NT2/D1 (cell line): ENCODE measurements at regions not wholly inside any gene's neighbourhood (a gene's known extent, or its start where the extent isn't known, plus 50 kb on each side); places are given as distances from the start of the nearest gene placed in this dataset.

Experiments
- SUZ12 ChIP-seq: IDR thresholded peaks from 2 replicates; pipeline ENCODE4 v1.6.1; 2011; ENCODE audit not compliant: insufficient read length, insufficient read depth; ENCODE audit errors: extremely low read depth
- YY1 ChIP-seq: IDR thresholded peaks from 2 replicates; pipeline ENCODE4 v1.6.1; 2011; ENCODE audit not compliant: insufficient read length, insufficient read depth
- ZNF274 ChIP-seq: IDR thresholded peaks from 2 replicates; pipeline ENCODE4 v1.6.1; 2011; ENCODE audit warnings: mild to moderate bottlenecking, low read depth, low read length

DNA sequence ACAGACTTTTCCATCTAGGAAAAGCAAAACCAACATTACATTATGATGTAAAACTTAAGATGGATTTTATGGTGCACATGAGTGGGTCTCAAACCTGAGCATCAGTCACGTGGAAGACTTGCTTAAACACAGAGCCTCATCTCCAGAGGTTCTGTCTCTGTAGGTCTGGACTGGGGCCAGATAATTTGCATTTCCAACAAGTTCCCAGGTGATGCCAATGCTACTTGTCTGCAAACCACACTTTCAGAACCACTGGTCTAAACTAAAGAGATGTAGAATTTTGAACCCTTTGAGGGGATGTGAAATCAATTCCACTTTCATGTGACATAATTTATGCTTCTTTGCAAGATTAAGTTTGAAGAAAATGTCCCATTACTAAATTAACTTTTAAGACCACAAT lies 522.8 kb downstream of the MBD2 start:
- no peak for TF ChIP-seq SUZ12
- TF ChIP-seq YY1 = no peak
- TF ChIP-seq ZNF274 = no peak
